ENCODE measurements at regions not wholly inside any gene's neighbourhood (a gene's known extent, or its start where the extent isn't known, plus 50 kb on each side); places are given as distances from the start of the nearest gene placed in this dataset.

DNA sequence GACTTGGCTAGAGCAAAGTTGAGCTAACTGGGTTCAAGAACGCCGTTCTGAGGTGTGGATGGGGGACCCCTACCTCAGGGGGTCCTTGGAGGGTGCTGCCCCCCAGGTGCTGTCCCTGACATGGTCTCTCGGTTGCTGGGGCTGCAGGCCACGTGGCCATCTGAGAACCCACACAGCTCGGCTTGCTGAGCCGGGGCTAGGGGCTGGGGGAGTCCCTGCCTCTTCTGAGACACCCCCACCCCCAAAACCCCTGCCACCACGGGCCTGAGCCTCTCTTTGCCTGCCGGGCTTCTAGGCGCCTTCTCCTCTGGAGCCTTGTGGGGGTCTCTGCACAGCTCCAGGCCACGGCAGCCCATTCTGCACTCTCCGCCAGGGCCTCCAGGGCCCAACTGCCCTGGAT lies 52.0 kb upstream of the LAMA1 start:
- H3K9me3 ChIP-seq (ENCODE audit: insufficient read depth, low read depth) = no peaks in the 10 kb centered on the region
- H3K4me1 ChIP-seq (replicated peaks; ENCODE audit: insufficient read depth) = no peaks in the 10 kb centered on the region
- no peak overlapping the region for H2AFZ ChIP-seq
- no peak for DNase-seq
- peaks cover 86% of the 10 kb centered on the region for H3K27me3 ChIP-seq (ENCODE audit: insufficient read depth, low read depth)
- no peak for TF ChIP-seq EZH2 (IDR thresholded peaks at IDR 0.05; ENCODE audit: low read depth)
- TF ChIP-seq, protein P1, sequence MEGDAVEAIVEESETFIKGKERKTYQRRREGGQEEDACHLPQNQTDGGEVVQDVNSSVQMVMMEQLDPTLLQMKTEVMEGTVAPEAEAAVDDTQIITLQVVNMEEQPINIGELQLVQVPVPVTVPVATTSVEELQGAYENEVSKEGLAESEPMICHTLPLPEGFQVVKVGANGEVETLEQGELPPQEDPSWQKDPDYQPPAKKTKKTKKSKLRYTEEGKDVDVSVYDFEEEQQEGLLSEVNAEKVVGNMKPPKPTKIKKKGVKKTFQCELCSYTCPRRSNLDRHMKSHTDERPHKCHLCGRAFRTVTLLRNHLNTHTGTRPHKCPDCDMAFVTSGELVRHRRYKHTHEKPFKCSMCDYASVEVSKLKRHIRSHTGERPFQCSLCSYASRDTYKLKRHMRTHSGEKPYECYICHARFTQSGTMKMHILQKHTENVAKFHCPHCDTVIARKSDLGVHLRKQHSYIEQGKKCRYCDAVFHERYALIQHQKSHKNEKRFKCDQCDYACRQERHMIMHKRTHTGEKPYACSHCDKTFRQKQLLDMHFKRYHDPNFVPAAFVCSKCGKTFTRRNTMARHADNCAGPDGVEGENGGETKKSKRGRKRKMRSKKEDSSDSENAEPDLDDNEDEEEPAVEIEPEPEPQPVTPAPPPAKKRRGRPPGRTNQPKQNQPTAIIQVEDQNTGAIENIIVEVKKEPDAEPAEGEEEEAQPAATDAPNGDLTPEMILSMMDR (conservative IDR thresholded peaks at IDR 0.05) = no peak
- H3K79me2 ChIP-seq (ENCODE audit: low read depth) = no peaks in the 10 kb centered on the region
- no peaks in the 10 kb centered on the region for H3K36me3 ChIP-seq (ENCODE audit: low read depth)
- no peak overlapping the region for H3K4me3 ChIP-seq
- no TSS peak for BruUV-seq (replicated peaks)
- no peak overlapping the region for H3K4me2 ChIP-seq
- POLR2A ChIA-PET (ENCODE audit: unreplicated experiment) = no interaction called here
- H3K9me2 ChIP-seq (ENCODE audit: insufficient read depth) = no peaks in the 10 kb centered on the region
- H4K20me1 ChIP-seq (ENCODE audit: insufficient read depth) = no peaks in the 10 kb centered on the region
- no peak overlapping the region for H3K27ac ChIP-seq
- intact Hi-C loops (cut with micrococcal nuclease; ENCODE audit: unreplicated experiment) = no loop called here
- no peaks in the 10 kb centered on the region for H3F3A ChIP-seq (ENCODE audit: insufficient read depth, low read depth)
- CTCF ChIA-PET = no interaction called here

- POLR2A ChIA-PET (ENCODE audit: unreplicated experiment) = no interaction called here
Observed at GRCh38 chr18:7168408-7168807, 50.8 kb upstream of the LAMA1 start.

More at GRCh38 chr18:7168408-7168807, 50.8 kb upstream of the LAMA1 start:
- Histone ChIP-seq H3K27me3 (ENCODE audit: insufficient read depth, low read depth) (peaks cover 86% of the 10 kb centered on the region), H3K36me3 (ENCODE audit: low read depth) (no peaks in the 10 kb centered on the region), H3K27ac (no peak overlapping the region), H3F3A (ENCODE audit: insufficient read depth, low read depth) (no peaks in the 10 kb centered on the region), H2AFZ (no peak overlapping the region), H3K79me2 (ENCODE audit: low read depth) (no peaks in the 10 kb centered on the region), H3K4me2 (no peak overlapping the region), H4K20me1 (ENCODE audit: insufficient read depth) (no peaks in the 10 kb centered on the region), H3K9me2 (ENCODE audit: insufficient read depth) (no peaks in the 10 kb centered on the region), H3K4me3 (no peak overlapping the region), H3K9me3 (ENCODE audit: insufficient read depth, low read depth) (no peaks in the 10 kb centered on the region), H3K4me1 (replicated peaks; ENCODE audit: insufficient read depth) (no peaks in the 10 kb centered on the region)
- intact Hi-C loops (cut with micrococcal nuclease; ENCODE audit: unreplicated experiment) = no loop called here
- no TSS peak for BruUV-seq (replicated peaks)
- no peak for DNase-seq
- CTCF ChIA-PET = no interaction called here
- TF ChIP-seq, protein P1 (conservative IDR thresholded peaks at IDR 0.05) = no peak
- no peak for TF ChIP-seq EZH2 (IDR thresholded peaks at IDR 0.05; ENCODE audit: low read depth)
